ENCODE measurements at regions not wholly inside any gene's neighbourhood (a gene's known extent, or its start where the extent isn't known, plus 50 kb on each side); places are given as distances from the start of the nearest gene placed in this dataset.
"Not testable (repeated sequence)": the region's sequence is repeated elsewhere in the genome, so short reads cannot be mapped to it uniquely, and the experiment has no call there.

DNA sequence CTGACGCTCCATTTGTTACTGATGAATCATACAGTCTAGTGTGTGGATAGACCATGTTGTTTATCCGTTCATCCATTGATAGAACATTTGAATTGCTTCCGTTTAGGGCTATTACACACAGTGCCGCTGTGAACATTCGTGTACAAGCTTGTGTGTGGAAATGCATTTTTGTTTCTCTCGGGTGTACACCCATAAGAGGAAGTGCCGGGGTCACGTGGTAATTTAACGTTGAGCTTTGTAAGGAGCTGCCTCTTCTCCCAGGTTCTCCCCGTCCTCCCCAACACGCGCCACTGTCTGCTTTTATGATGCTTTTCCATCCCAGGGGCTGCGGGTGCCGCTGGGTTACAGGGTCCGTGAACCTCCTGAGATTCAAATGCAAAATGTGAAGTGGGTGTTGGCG lies 142.3 kb downstream of the IGLL1 start:
- DNase-seq (ENCODE audit: low read depth), result no peak

DNA sequence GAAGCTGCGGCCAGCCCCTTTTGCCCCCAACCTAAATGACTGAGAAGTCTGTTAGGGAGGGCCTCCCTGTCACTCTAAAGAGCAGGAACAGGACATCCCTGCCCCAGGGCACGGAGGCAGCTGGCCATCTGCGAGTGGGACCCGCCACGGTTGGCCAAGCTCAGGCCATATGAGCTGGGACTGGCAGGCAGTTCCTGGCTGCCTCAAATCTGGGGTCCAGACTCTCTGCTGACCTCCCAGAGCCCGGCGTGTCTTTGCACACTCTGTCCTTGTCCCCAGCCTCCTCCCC lies 143.0 kb downstream of the IGLL1 start:
- DNase-seq (ENCODE audit: low read depth), result not testable (repeated sequence)

DNA sequence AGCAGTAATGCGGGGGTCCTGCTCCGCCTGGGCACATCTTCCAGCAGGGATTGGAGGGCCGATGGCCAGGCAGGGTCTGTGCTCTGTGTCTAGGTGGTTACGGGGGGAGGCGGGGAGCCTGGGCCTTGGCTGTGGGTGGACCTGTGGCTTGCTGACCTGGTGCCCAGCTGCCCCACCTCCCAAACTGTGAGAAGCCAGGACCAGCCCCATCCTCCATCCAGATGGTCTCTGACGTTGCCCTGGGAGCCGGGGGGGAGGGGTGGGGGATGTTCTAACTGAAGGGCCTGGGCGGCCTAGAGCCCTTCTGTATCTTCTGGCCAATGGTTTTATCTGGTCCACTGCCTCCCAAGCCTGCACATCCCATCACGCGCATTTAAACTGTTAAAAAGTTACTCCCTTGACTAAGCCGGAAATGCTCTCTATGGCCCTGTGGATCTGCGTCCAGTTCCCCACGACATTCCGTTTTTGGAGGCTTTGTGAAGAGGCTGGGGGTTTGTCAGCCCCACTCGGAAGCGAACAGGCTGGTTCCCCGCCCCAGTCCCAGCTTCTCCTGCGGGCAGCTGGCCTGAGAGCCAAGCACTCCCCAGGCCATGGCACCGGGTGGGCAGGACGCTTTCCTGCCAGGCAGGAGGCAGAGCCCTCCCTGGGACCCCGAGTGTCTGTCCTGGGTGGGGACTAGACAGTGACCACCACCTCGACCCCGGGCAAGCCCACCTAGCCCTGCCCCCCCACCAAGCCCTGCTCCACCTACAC lies 143.6 kb downstream of the IGLL1 start:
- DNase-seq (ENCODE audit: low read depth), result not testable (repeated sequence)

DNA sequence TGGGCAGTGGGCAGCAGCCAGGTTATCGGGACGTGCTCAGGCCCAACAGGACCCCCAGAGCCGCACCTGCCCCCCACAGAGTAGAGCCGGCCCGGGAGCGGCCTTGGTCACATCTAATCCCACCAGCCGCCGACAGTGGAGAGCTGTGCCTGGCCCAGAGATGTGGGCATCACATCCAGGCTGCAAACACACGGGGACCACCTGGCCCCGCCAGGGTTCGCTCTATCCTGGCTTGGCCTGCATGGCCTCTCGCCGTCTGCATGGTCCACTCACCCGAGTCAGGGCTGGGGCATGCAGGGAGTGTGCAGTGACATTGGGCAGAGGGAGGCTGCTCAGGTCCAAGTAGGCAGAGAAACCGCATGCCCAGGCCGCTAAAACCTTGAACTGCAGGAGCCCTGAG lies 144.9 kb downstream of the IGLL1 start:
- DNase-seq (ENCODE audit: low read depth), result not testable (repeated sequence)

DNA sequence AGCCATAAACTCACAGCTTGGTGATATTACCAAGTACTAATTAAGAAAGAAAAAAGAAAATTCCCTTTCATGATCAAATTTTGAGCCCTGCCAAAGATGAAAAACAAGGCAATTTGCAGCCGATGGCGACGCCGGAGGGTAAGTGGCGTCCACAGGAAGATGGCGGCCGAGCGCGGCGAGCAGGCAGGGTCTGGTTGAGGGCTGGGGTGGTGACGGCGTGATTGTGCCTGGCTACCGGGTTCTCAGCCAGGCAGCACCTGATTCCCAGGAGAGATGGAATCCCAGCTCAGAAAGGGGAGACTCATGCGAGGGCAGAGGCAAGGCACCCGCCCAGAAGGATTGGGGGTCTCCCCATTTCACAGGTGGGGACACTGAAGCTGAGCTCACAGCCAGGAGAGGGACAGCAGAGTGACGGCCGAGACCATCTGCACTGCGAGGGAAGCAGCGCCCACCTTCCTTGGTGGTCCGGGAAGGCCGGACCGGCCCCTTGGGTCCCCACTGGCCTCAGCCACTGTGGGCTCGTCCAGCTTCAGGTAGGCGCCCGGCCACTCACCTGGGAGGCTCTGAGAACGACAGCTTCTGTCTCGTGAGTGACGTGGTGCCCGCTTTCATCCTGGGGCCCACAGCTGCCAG lies 145.8 kb downstream of the IGLL1 start:
- DNase-seq (ENCODE audit: low read depth), result not testable (repeated sequence)

DNA sequence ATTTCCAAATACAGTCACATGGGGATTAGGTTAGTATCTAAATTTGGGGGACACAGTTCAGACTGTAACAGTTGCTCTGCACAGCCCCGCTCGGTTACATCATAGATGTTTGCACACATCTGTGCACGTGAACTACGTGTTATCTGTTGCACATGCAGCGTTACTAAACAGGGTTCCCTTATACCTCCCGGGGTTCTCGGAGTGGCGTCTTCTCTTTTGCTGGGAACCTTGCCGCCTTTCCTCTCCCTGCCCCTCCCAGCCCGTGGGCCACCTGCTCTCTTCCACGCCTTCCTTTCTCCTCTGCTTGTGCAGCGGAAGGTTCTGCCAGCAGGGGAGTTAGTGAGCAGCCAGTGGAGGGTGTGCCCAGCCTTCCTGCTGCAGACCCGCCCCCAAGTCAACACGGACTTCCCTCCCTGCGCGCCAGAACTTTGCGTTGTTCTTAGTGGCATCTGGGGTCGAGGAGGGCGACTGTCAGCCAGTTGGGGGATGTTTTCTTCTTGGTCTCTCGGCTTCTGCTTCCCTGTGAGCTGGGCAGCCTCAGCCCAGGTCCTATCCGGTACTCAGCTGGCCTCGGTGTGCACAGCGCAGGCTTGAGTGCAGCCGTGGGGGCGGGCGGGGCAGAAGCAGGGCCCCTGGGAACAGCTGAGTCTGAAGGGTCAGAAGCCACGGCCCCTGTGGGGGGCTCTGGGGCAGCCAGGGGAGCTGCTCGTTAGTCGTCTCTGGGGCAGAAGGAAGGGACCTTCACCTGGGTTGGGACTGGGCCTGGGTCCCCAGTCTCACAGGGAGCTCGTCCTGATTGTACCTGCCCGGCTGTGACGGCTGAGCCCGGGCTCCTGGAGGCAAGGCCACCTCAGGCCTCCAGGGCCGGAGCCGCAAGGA lies 146.7 kb downstream of the IGLL1 start:
- DNase-seq (ENCODE audit: low read depth), result not testable (repeated sequence)

DNA sequence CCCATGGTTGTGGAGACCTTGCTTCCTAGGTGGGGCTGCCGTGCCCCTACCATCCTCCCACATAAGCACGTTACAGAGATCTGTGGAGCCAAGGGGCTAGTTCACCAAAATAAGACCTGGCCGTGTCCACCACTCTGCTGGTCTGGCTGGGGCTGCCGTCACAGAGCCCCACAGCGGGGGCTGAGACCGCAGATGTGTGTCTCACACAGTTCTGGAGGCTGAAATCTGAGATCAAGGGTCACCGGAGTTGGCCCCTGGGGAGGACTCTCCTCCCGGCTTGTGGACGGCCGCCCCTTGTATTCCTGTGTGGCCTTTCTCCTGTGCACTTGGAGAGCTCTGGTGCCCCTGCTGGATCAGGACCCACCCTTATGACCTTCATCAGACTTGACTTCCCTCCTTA lies 147.4 kb downstream of the IGLL1 start:
- DNase-seq (ENCODE audit: low read depth), result not testable (repeated sequence)

DNA sequence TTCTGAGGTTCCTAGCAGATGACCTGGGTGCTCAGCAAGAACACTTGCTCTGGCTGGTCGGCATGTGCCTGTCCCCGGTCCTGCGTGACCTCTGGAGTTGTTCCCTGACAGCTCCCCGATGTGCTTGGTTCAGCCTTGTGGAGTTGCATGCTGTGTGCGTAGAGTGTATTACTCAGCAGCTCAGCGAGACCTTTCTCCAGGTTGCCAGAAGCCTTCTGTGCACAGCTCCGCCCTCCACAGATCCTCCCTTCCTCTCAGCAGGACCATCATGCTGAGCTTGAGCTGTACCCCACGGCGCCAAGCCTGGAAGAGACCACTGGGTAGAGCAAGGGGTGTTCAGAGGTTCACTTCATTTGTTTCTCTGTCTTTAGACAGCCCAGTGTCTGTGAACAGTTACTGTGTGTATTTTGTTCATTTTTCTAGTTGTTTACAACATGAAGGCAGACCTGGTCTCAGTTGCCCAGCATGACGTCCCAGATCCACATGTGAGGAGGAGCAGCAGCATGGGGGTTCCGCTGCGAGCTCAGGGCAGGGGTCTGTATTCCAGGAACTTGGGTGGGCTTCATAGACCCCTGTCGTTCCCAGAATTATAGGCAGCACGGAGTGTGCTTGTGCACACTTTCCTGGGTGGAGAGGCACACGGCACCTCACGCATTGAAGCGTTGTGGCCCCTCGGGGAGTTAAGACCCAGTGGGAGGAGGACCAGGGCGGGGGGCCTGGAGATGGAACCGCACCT lies 148.6 kb downstream of the IGLL1 start:
- DNase-seq (ENCODE audit: low read depth), result no peak

DNA sequence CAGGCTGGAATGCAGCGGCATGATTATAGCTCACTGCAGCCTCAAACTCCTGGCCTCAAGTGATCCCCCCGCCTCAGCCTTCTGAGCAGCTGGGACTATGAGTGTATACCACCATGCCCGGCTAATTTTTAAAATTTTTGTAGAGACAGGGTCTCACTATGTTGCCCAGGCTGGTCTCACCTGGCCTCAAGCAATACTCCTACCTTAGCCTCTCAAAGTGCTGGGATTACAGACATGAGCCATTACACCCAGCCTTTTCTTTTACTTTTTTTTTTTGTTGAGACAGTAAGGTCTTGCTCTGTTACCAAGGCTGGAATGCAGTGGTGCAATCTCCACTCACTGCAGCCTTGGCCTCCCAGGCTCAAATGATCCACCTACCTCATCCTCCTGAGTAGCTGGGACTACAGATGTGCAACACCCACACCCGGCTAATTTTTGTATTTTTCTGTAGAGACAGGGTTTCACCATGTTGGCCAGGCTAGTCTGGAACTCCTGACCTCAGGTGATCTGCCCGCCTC lies 155.5 kb downstream of the IGLL1 start:
- DNase-seq (ENCODE audit: low read depth), result not testable (repeated sequence)

DNA sequence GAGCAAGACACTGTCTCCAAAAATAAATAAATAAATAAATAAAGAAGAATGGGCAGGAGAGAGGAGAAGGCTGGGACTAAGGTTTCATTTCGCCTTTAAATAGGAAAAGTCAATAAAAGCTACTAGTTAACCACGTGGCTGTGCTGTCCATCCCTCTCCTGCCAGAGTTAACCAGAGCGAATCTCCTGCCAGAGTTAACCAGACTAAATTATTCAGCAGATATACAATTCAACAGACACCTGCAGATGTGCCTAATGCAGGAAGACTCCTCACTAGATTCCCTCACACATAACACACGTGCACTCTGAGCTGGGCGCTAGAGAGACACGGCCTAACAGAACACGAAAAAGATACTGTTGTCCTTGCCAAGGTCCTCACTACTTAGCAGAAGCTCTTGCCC lies 156.1 kb downstream of the IGLL1 start:
- DNase-seq (ENCODE audit: low read depth), result no peak

DNA sequence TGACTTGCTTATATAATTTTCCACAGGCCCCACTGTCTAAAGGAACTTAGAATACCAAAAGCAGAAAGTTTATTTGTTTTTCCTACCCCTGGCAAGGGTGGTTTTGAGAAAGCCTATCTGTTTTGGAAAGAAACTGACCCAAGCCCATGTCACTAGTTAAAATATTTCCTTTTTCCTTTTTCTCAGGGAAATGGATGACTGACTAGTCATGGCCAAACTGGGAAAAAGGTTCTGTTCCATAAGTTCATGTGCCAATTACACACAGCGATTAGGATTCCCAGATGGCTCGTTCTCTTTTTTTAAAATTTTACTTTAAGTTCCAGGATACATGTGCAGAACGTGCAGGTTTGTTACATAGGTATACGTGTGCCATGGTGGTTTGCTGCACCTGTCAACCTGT lies 157.8 kb downstream of the IGLL1 start:
- not testable (repeated sequence) for DNase-seq (ENCODE audit: low read depth)

DNA sequence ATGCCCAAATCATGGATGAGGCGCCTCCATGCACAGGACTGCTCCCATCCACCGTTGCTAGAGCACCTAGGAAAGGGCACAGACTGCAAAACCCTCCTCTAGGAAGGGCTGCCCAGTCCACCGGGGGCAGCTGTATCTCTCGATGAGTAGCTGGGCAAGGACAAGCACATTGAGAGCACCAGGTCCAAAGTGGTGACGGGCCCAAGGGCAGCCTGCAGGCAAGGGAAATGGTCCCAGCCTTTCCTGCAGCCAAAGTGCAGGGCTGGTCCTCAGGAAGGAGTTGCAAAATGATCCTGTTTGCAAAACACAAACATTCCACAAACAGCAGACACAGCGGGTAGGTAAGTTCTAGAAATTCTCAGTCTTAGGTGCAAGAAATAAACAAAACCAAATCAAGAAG lies 158.8 kb downstream of the IGLL1 start:
- DNase-seq (ENCODE audit: low read depth), result not testable (repeated sequence)

DNA sequence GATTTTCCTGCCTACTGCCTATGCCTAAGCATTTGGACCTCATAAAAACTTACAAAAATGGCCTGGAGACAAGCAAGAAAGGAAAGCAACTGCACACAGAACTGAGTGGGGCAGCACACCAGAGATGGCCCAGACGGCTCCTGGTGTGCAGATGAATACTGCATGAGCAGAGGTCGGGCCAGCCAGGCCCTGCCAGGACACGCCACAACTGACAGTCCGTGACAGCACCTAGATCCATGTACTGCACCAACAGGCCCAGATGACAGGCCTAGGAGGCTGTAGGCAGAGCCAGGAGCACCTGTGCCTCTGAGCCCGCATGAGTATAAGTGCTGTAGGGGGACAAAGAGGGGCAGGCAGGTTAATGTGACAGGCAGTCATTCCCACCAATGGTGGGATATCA lies 160.2 kb downstream of the IGLL1 start:
- DNase-seq (ENCODE audit: low read depth), result no peak

DNA sequence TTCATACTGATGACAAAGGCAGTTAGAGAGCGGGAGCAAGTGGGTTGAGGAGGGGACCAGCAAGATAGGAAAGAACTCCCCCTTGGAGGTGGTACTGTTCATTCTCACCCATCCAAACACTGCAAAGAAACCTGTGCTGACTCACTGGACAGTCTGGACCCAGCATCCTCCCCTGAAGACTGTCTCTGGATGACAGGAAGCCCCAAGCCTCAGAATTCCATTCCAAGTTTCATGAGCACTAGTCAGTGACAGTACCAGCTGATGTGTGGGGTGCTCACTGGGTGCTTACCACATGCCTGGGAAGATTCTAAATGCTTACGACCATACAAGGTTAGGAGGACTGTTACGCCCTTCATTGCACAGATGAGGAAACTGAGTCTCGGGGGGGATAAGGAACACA lies 160.9 kb downstream of the IGLL1 start:
- DNase-seq (ENCODE audit: low read depth), result no peak

DNA sequence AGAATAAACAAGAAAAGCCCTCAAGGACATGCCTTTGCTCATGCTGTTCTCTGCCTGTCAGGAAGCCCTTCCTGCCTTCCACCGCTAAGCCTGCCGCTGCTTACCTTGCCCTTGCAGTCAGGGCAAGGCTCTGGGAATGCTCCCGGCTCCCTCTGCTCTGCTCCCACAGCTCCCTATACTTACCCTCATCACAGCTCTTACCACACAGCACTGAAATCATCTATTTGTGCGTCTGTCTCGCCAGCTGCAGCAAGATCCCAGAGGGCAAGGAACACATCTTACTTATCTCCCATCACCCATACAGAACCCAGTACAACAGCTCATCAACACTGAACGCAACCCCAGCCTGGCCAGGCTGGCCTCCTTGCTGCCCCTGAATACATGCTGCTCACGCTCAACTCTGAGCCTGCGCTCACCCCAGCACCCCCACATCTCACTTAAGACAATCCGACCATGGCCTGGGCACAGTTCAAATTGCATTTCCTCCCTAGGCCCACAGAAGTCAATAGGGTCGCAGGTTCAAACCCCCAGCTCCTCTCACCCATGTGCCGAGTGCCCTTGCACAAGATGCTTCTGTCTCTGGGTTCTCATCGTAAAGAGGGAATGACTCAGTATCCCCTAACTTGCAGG lies 161.8 kb downstream of the IGLL1 start:
- no peak for DNase-seq (ENCODE audit: low read depth)

DNA sequence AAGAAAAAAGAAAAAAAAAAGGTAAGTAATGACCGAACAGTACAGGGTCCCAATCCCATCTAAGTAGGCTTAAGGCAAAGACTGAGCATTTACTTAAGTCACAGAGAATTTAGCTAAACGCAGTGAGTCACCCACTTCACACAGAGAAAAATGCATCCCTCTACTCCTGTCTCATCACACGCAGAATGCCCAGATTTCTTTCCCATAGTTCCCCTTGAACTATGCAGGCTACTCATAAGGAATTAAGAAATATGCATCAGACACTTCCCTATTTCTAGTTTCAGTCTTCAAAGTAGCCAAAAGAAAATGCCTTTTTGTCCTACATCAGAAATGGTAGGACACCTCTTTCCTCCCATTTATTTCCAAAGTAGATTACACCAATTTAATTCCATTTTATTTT lies 162.8 kb downstream of the IGLL1 start:
- DNase-seq (ENCODE audit: low read depth), result not testable (repeated sequence)

DNA sequence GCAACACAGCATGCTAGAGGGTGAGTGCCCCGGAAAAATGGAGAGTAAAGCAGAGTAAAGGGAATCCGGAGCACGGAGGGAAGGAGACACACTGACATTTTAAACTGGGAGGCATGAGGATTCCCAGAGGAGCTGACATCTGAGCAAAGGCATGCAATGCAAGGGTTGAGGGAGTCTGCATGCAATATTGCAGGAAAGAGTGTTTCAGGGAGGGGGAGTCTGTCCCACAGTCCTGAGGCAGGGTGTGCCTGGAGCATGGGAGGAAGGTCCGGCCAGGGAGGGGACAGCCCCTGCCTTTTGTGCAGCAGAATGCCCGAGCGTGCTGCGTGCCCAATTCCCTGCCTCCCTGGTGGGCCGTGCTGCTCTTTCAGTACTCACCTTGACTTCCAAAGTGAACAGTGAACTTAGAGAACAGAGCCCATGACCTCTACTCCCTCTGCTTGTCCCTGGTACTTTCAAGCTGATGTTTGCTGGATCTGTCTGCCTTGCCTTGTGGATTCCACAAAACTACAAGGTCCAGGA lies 163.9 kb downstream of the IGLL1 start:
- not testable (repeated sequence) for DNase-seq (ENCODE audit: low read depth)

DNA sequence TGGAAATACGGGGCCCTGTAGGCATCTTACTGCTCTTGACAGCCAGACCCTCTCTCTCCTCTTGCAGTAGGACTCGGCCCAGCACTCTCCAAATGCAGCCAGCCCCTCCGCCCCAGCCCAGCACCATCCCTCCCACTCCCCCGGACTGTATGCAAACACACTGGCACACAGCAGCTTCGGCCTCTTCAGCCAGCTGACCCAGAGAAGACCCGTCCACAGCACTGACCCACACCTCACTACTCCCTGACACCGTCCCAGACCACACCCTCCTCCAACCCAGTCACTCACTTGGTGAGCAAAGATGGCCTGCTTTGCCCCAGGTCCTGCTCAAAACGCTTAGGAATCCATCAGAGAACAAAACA lies 164.6 kb downstream of the IGLL1 start:
- no peak for DNase-seq (ENCODE audit: low read depth)

DNA sequence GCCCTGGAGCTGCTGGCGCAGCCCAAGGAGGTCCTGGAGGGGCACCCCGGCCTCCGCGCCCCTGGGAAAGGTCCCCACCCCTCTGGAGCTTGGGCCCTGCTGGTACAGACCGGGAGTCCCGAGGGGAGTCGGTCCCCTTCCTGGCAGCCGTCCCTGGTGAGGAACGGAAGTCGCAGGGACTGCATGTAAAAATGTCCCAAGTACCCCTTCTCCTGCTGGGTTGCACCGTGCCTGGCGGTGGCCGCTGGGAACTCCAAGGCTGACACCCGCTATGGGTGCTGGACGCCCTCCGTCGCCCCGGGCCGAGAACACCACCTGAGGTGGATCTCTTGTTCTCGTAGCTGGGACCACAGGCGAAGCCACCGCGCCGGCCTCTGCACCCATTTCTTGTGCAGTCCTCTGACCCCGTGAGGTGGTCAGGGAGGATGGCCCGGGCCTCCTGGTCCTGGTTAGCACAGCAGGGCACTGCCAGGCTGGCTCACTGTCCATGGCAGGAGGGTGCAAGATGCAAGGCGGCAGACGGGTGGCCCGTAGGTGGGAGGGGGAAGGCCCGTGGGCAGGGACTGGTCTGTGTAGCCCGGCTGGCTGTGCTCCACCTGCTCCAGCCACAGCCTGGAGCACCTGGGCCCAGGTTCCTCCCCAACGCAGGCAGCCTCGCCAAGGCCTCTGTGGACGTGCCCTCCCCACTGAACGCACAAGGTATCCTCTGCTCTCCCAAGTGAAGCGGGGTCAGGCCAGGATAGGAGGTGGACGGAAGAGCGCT lies 165.2 kb downstream of the IGLL1 start:
- no peak for DNase-seq (ENCODE audit: low read depth)

DNA sequence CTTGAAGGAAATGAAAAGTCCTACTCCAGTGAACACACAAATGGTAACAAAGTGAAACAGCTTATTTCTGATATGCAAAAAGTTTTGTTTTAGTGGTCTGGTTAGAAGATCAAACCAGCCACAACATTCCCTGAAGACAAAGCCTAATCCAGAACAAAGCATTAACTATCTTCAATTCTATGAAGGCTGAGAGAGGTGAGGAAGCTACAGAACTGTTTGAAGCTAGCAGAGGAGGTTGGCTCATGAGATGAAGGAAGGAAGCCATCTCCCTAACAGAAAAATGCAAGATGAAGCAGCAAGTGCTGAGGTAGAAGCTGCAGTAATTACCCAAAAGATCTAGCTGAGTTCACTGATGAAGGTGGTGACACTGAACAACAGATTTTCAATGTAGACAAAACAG lies 168.4 kb downstream of the IGLL1 start:
- DNase-seq (ENCODE audit: low read depth), result no peak

DNA sequence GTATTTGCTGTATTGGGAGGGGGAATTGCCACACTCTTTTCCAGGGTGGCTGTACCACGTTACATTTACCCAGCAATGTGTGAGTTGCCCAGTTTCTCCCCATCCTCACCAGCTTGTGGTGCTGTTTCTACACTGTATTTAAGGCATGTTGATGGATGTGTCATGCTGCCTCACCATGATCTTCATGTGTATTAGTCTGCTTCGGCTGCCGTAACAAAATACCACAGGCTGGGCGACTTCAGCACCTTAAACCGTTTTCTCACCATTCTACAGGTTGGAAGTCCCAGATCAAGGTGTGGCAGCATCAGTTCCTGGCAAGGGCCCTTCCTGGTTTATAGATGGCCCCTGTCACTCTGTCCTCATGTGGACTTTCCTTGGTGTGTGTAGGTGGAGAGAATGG lies 169.7 kb downstream of the IGLL1 start:
- DNase-seq (ENCODE audit: low read depth), result no peak
